Activated CD8-positive, alpha-beta memory T cell treated with anti-CD3 and anti-CD28 coated beads for 36 hours (primary cell): ENCODE measurements at regions not wholly inside any gene's neighbourhood (a gene's known extent, or its start where the extent isn't known, plus 50 kb on each side); places are given as distances from the start of the nearest gene placed in this dataset.
"Not testable (repeated sequence)": the region's sequence is repeated elsewhere in the genome, so short reads cannot be mapped to it uniquely, and the experiment has no call there.

Experiments used
- CTCF ChIA-PET: fragments of 350-600 bp; sonication (Branson Sonifier 250); formaldehyde crosslinking; loops from one replicate; lab custom pipeline; 2021; ENCODE audit warnings: antibody characterized with exemption; lab: Charles Lee
- POLR2A ChIA-PET: fragments of 350-600 bp; sonication (Branson Sonifier 250); formaldehyde crosslinking; loops from one replicate; lab custom pipeline; 2021; ENCODE audit warnings: antibody characterized with exemption; lab: Charles Lee

DNA sequence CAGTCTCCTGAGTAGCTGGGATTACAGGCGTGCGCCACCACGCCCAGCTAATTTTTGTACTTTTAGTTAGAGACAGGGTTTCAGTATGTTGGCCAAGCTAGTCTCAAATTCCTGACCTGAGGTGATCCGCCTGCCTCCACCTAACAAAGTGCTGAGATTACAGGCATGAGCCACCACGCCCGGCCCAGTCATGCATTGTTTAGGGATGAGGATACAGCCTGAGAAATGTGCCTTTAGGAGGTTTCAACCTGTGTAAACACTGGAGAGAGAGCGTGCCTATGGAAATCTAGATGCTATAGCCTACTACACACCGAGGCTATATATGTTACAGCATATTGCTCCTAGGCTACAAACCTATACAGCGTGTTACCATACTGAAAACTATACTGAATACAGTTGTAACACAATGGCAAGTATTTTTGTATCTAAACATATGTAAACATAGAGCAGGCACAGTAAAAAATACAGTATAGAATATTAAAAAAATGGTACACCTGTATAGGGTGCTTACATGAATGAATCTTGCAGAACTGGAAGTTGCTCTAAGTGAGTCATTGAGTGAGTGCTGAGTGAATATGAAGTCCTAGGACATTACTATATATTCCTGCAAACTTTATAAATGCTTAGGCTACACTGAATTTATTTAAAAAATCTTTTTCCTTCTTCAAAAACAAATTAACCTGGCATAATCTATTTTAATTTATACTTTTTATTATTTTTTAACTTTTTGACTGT is 588.2 kb upstream of the ADGRL3 start:
- POLR2A ChIA-PET, result no interaction called here

DNA sequence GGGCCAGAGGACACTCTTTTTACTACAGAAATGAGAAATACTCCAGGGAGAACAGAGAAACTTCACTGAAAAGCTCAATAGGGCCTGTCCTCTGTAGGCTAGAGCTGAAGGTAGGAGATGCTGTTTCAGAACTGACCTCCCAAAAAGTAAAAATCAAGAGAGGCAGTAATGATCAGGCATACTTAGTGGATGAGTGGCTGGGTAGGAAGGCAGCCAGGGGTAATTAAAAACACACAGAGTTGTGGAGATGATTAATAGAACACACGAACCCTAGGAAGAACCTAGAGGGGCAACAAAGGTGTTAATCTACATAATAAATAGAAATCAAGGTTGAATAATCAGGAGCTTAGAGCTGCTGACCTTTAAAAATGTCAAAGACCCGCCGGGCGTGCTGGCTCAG is 582.4 kb upstream of the ADGRL3 start:
- POLR2A ChIA-PET, result no interaction called here
- CTCF ChIA-PET, result no interaction called here

More for the DNA sequence above, 588.2 kb upstream of the ADGRL3 start:
- CTCF ChIA-PET, result no interaction called here

DNA sequence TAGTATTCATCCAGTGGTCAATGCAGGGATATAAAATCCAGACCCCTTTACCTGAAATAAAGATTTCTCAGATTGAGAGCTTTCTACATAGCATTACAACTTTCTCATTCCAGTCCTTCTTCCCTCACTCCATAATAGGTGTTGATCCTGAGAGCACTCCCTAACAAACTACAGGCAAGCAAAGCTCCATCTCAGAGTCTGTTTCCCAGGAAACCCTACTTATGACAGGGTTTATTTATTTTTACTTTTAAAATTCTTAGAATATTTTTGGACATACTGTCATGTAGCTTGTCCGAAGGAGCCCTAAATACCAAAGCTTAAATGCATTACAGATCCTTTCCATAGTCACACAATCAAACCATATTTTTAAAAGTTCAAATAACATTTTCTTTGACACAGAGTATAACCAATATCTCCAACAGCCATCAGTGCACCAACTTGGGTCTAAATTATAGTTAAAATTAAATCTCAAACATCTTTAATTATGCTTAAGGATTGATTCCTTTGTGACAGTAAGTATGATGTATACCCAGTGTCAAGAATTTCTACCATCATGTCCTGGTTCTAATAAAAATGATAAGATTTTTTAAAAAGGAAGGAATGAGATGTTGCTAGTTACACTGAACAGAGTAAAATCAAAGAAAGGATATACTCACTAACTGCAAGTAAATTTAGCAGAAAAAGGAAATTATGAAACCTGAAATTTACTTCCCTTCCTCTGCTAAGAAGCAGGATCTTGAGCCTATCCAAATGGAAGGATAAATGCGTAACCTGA is 580.4 kb upstream of the ADGRL3 start:
- CTCF ChIA-PET, result no interaction called here

DNA sequence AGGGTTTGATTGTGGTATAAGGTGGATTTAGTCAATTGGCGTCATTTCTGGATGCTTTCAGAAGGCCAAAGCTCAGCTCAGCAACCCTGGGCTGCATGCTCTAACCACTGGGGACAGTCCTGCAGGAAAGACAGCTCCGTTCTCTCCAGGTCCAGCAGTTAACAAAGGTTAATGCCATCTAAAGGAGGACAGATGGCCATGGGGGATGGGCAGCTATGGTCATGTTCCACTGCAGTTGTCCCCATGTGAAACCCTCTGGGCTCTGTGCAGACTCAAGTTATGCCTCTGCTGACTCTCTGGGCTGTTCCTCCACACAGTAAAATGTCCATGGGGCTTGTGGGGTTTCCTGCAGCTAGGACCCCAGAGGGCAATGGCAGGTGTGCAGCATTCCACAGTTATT is 562.1 kb upstream of the ADGRL3 start:
- CTCF ChIA-PET, result no interaction called here
- POLR2A ChIA-PET, result no interaction called here

More for the DNA sequence above, 580.4 kb upstream of the ADGRL3 start:
- POLR2A ChIA-PET, result no interaction called here

DNA sequence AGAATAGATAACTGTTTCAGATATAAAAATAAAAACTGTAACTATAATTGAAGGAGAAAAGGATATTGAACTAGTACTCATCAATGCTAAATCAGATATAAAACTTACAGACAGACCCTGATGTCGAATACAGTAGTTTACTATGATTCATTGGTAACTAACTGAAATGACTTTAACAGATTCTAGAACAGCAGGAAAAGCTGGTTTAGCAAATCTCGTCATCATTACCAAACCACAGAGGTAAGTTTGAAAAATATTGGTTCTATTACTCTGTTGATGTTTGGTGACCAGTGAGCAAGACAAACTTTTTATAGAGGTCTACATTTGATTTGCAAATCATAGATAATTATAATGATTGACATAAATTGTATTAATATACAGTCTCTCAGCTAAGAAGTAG is 551.4 kb upstream of the ADGRL3 start:
- CTCF ChIA-PET, result no interaction called here
- POLR2A ChIA-PET, result no interaction called here

DNA sequence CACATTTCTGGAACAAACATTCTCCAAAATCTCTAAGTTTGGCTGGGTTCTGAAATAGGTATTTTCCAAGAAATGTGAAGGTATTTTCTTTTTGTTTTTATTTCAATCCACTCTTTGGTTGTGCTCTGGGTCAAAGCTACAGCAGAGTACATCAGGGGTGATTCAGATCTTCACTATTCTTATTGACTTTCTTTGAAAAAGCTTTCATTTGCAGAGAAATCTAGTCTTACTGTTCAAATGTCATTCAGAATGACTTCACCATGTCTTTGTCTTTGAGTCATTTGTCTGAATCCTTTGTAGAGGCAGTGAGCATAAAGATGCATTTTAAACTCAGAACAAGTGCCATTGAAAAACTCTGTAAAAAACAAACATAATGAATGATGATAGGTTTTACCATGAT is 547.2 kb upstream of the ADGRL3 start:
- ChIA-PET CTCF (no interaction called here), POLR2A (no interaction called here)

DNA sequence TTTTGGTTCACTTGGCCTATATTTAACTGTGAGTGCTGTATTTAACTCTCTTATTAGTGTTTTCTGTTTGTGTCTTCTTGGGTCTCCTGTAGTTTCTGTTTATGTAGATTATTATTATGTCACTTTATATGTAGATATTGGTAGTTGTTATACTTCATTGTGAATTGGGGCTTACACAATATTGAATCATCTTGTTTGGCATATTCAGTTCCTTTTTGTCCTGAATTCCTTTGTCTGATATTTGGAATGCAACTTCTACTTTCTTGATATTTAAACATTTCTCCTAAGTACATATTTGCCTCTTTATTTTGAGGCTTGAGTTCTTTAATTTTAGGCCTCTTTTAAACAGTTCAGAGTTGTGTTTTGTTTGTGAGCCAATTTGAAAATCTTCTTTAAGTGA is 544.8 kb upstream of the ADGRL3 start:
- ChIA-PET CTCF (no interaction called here), POLR2A (no interaction called here)

DNA sequence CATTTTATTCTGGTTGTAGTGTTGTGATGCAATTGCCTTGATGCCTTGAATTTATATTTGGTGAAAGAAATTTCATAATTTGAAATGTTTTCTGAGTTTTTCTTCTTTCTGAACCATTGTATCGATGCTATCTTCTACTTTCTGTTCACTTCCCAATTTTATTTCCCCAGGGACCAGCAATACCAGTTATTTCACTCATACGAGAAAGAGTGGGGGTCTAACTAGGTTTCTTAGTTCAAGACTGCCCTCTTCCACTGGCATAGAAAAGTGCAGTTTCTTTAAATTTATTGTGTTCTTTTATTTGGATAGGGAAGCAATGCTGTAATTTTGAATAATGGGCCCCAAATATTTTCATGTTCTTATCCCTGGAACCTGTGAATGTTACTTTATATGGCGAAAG is 544.0 kb upstream of the ADGRL3 start:
- ChIA-PET CTCF (no interaction called here), POLR2A (no interaction called here)

DNA sequence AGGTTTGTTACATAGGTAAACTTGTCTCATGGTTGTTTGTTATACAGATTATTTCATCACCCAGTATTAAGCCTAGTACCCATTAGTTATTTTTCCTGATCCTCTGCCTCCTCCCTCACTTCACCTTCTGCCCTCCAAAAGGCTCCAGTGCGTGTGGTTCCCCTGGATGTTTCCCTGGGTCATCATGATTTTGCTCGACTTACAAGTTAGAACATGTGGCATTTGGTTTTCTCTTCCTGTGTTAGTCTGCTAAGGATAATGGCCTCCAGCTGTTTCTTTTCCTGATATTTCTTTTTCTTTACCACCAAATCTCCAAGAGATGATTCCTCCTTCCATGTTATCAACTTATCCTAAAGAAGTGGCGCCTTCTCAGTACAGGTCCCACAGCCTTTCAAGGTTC is 543.1 kb upstream of the ADGRL3 start:
- CTCF ChIA-PET, result no interaction called here
- POLR2A ChIA-PET, result no interaction called here

DNA sequence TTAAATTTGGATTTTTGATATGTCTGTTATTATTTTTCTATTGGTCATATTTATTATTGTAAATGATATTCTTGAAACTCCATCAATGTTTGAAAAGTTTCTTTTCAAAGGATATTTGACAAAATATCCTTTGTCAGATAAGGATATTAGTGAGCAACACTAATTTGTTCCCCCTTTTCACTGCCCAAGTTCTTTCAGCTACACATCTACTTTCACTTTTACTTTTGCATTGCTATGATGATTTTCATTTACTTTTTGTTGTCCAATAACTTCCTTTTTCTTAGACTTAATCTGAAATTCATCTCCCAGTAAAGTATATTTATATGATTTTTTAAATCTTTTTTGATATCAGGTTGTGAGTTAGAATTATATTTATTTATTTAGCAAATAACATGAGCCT is 542.3 kb upstream of the ADGRL3 start:
- ChIA-PET CTCF (no interaction called here), POLR2A (no interaction called here)

DNA sequence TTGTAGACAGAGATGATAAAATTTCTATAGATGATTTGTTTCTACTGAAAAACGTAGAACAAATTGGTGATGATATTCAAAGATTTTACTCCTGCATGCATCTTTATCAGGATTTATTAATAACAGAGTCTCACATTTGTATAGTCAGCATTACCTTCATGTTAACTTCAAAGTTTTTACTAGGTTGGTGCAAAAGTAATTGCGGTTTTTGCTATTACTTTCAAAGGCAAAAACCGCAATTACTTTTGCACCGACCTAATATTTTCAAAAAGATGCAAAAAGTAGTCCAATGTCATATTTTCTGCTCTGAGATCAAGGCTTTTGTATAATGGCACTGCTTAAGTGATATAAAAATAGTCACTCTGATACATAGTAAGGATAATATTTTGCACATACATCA is 536.4 kb upstream of the ADGRL3 start:
- CTCF ChIA-PET, result no interaction called here
- POLR2A ChIA-PET, result no interaction called here

DNA sequence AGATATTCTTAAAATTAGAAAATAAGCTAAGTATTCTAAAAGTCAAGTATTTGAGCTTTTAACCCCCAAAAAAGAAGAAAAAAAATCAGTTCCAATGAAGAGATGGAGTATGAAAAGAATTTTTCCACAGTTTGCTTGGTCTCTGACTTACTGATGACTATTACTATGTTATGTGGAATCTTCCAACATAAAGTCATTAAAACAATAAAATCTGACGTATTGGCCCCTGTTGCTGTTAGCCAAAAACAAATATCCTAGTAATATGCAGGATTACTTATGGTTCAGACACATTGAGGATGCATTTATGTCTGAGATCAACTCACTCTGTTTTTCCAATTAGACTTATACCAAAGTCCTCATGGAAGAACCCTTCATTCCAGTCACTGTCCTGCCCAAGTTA is 517.2 kb upstream of the ADGRL3 start:
- CTCF ChIA-PET, result no interaction called here
- POLR2A ChIA-PET, result no interaction called here

DNA sequence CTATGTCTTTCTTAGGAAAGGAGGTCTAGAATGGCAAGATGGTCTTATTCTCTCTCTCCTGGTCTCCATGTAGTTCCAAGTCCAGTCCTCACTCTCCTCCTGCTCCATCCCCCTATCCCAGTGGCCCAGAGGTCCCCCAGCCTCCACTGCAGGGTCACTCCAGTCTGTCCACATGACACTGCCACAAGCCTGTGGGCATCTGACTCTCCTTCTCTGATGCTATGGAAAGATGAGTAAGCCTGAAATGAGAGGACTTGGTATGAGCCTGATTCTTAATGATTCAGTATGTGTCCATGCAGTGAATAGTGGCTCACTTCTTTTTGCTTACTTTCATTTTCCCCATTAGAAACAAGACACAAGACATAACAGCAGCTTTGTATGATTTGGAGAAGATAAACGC is 516.8 kb upstream of the ADGRL3 start:
- POLR2A ChIA-PET, result no interaction called here
- CTCF ChIA-PET, result no interaction called here

DNA sequence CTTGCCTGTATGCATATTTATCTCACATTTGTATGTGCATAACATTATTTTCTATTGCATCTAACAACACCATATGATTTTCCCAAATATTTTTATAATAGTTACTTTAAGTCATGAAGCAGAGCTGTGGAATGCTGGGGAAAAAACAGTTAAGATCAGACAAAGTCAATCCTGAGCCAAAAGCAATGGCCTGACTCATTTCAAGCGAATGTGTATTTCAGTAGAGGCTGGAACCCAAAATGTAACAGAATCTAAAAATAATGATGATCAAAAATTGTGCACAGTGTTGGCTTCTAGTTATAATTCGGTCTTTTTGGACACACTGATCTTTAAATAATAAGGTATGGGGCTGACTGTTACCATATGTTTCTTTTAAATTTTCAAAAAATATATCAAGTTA is 516.2 kb upstream of the ADGRL3 start:
- POLR2A ChIA-PET, result no interaction called here
- CTCF ChIA-PET, result no interaction called here

DNA sequence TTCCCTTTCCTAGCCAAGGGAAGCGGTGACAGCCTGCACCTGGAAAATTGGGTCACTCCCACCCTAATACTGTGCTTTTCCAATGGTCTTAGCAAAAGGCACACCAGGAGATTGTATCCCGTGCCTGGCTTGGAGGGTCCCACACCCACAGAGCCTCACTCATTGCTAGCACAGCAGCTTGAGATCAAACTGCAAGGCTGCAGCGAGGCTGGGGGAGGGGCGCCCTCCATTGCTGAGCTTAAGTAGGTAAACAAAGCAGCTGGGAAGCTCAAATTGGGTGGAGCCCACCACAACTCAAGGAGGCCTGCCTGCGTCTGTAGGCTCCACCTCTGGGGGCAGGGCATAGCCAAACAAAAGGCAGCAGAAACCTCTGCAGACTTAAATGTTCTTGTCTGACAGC is 504.1 kb upstream of the ADGRL3 start:
- POLR2A ChIA-PET, result not testable (repeated sequence)

DNA sequence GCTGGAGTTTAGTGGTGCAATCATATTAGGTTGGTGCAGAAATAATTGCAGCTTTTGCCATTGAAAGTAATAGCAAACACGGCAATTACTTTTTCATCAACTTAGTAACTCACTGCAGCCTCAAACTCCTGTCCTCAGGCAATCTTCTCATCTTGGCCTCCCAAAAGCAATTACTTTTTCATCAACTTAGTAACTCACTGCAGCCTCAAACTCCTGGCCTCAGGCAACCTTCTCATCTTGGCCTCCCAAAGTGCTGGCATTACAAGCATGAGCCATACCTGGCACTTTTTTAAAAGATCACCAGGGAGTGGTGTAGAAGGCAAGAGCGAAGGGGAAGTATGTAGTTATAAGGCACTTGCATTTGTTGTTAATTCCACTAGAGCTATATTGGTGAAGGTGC is 491.1 kb upstream of the ADGRL3 start:
- CTCF ChIA-PET, result no interaction called here

More for the DNA sequence above, 504.1 kb upstream of the ADGRL3 start:
- CTCF ChIA-PET, result not testable (repeated sequence)

DNA sequence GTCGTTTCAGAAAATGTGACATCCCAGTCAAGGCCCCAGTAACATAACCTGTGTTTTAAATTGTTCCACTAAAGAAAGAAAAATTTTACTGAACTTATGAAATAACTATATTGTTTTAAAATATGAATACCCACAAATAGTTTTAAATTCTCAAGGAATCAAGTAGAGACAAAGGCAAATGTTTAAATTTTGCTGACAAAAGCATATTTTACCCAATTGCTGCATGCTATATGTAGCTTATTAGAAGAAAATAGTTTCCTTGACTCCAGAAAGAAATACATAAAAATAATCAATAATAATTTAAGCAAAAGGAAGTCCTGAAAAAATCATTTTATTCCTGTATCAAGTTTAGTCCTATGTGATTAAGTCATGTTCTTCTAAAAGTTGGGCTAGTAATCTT is 481.3 kb upstream of the ADGRL3 start:
- ChIA-PET CTCF (no interaction called here), POLR2A (no interaction called here)

More for the DNA sequence above, 491.1 kb upstream of the ADGRL3 start:
- POLR2A ChIA-PET, result no interaction called here

DNA sequence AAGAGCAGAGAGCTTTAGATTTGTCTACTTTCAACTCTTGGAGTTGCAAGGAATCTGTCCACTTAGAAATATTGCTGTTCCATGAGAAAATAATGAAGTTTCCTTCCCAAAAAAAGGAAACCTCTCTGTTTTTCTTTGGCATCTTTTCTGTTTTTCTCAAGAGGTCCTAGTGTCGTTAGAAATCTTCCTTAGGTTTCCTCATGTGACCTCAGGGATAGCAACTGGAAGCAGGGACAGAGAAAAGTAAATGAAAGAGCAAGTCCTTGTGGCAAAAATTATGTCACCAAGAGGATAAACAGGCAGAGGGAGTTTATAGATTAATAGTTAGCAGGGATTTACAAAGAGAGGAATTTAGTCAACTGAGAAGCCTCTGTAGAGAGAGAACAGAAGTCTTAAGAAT is 478.4 kb upstream of the ADGRL3 start:
- POLR2A ChIA-PET, result no interaction called here
- CTCF ChIA-PET, result no interaction called here

DNA sequence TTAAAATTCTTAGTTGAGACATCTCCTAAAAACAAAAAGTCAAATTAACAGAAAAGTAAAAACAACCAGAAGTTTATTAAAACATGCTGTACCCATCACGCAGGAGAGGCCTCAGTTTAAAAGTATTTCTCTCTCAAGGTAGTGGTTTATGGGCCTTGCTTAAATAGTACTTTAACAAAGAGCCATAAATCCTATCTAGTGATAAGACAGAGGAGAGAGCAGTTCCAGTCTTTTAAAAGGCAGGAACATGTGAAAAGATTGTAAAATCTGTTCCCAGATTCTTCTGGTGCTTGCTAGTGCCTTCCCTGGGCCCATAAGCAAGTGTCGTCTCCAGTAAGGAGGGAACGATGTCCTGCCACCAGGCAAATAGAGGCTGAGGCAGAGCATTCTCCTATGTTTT is 476.3 kb upstream of the ADGRL3 start:
- ChIA-PET POLR2A (no interaction called here), CTCF (no interaction called here)

DNA sequence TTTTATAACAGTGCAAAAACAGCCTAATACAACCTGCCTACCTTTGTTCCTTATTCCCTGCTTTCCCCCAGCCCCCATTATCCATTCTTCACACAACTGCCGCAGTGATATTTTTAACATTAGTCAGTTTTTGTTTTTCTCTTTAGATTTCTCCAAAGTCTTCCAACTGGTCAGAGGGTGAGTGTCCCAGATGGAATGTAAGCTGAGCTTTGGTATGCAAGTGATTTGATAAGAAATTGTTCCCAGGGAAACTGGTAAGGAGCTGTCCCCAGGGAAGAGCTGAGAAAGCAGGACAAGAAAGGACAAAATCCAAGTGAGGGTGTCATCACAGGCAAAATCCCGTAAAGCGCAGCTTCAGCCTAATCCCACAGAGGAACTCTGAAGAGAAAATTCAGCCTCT is 475.5 kb upstream of the ADGRL3 start:
- ChIA-PET POLR2A (no interaction called here), CTCF (no interaction called here)

DNA sequence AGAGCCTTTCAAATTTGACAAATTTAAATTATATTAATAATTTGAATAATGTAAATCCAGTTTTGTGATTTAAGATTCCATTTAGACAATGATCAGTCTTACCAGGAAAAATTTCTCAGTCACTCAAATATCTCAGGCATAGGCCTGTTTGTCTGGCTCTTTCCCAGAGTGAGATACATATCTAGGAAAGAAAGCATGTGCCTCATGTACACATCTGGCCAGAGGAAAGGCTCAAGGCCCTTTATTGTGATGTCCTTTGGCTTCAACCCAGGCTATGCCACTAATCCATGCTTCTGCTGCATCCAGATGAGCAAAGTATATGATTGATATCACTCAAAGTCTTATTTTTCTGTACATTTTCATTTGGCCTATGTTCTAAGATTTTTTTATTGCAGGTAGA is 473.3 kb upstream of the ADGRL3 start:
- CTCF ChIA-PET, result no interaction called here

More for the DNA sequence above, 473.3 kb upstream of the ADGRL3 start:
- POLR2A ChIA-PET, result no interaction called here
